Stimulated activated CD4-positive, alpha-beta T cell treated with anti-CD3 and anti-CD28 coated beads, Interleukin-4, amount 100 ng/mL, for 1 hour (primary cell): ENCODE measurements at regions not wholly inside any gene's neighbourhood (a gene's known extent, or its start where the extent isn't known, plus 50 kb on each side); places are given as distances from the start of the nearest gene placed in this dataset.

Experiments
- DNase-seq: peaks from one replicate; pipeline ENCODE4 v3.0.0-alpha.2; 2020

DNA sequence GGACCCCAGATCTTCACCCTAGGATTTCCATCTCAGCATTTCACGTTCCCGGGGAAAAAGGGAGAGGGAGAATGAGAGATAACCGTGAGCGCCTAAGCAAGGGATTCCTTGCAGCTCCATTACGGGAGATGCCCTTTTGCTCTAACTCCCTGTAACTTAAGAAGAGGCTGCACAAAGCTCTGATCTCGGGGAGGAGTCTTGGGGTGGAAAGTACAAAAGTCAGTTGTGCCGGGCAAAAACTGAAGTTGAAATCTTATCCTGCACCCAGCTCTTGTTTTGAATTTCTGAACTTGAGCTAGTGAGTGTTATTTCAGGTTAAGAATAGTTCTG lies 256.4 kb upstream of the SOX21 start:
- DNase-seq: no peak

- no peak for DNase-seq
Measured at GRCh38 chr13:94968040-94968756, 255.9 kb upstream of the SOX21 start.

- peak; percentile 5 for DNase-seq
Measured at GRCh38 chr13:94967183-94968039, 255.1 kb upstream of the SOX21 start.

GRCh38 chr13:94966422-94966955 lies 254.1 kb upstream of the SOX21 start:
- DNase-seq: no peak

- DNase-seq: no peak
Measured at GRCh38 chr13:94959626-94960025, 247.3 kb upstream of the SOX21 start.

GRCh38 chr13:94956417-94957110 lies 244.2 kb upstream of the SOX21 start:
- no peak for DNase-seq

DNA sequence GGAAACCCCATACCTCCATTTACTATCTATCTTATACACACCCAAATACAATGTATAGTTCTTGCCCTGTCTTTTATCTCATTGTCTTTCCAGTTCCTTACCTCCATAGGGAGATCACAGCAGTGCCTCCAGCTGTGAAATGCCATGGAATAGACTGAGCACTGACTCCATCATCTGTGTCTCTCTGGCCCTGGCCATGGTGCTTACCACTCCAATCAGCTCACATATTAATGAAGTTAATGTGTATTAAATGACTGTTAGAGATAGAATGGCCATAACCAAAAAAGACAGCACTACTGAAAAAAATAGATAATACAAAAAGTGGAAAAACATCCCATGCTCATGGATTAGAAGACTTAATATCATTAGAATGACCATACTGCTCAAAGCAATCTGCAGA lies 240.4 kb upstream of the SOX21 start:
- DNase-seq: no peak

DNA sequence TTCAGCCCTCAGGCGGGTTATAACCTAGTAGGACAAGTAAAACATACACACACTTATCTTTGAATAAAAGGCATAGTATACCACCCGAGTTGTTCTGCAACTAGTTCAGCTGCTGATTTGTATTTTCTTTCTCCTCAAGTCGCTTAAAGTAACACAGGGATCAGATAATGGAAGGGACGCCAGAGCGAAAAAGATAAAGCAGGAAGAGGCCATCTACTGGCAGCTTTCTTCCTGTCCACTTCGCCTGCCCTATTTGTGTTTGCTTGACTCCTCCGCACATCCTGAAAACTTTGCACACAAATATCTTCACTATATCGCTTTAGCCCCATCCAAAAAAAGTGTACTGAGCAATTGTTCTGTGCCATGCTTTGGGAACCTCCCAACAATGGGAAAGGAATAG lies 238.0 kb upstream of the SOX21 start:
- no peak for DNase-seq

- DNase-seq: no peak
Measured at GRCh38 chr13:94947965-94948371, 235.6 kb upstream of the SOX21 start.

DNA sequence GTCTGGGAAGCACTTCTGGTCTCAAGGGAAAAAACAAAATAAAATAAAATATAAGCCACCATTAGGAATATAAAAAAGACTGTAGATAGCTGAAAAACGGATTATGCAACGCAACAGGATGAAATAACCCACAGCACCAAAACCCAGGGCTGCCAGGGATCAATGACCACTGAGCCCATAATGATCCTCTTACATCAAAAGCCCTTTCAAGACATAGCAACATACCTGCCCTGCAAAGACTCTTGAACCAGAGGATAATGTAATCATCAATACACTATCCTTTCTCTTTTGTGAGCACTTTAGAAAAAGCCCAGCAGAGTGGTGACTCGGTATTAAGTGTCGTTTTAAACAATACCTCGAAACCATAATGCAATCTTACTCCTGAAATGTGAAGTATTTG lies 235.0 kb upstream of the SOX21 start:
- no peak for DNase-seq

GRCh38 chr13:94946039-94946438 lies 233.7 kb upstream of the SOX21 start:
- DNase-seq: no peak

DNA sequence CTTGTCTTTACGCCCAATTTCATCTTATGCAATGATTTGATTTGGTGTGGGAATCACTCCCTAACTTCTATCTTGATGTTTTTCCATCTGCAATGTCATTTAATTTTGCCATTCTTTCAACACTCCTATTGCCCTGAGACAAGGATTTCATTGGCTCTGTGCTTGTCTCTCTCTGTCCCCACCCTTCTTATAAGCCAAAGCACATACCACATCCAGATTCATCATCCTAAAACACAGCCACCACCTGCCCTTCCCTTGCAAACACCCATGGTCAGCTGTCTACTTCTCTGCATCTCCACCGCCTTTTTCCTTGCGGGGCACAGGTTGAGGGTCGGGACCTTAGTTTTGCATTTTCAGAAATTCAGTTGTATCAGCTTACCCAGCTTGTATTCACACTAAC lies 225.8 kb upstream of the SOX21 start:
- no peak for DNase-seq

- no peak for DNase-seq
Measured at GRCh38 chr13:94936633-94937032, 224.3 kb upstream of the SOX21 start.

DNA sequence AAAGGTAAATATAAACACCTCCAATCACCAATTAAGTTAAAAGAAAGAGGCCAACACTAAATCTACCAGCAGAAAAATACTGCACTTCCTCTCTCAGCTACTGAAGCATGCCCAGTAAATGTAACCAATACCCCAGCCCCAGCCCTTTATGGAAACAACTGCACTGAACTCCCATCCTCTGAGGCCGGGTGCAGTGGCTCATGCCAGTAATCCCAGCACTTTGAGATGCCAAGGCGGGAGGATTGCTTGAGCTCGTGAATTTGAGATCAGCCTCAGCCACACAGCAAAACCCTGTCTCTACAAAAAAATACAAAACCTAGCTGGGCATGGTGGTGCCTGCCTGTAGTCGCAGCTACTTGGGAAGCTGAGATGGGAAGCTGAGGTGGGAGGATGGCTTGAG lies 221.6 kb upstream of the SOX21 start:
- DNase-seq: no peak

DNA sequence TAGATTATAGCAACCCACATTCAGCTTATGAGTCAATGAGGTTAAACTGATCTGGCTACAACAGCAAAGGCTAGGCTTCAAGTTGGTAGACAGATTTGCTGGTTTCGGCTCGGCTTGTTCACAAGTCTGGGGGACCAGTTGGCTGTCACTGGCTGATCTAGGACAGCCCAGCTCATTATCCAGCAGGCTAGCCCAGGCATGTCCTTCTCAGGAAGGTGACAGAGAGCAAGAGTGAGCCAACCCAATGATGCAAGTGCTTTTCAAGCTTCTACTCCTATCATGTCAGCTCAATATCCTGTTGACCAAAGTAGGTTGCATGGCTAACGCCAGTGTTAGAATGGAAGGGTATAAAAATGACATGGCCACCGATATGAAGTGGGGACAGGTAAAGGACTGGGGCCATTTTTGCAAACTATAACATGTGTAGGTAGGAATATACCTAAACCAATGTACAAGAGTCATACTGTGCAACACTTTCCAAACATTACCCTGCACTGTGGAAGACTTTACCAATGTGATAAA lies 220.9 kb upstream of the SOX21 start:
- DNase-seq: no peak

- DNase-seq: no peak
Measured at GRCh38 chr13:94928127-94928775, 215.9 kb upstream of the SOX21 start.

GRCh38 chr13:94925263-94925662 lies 212.9 kb upstream of the SOX21 start:
- DNase-seq: no peak

DNA sequence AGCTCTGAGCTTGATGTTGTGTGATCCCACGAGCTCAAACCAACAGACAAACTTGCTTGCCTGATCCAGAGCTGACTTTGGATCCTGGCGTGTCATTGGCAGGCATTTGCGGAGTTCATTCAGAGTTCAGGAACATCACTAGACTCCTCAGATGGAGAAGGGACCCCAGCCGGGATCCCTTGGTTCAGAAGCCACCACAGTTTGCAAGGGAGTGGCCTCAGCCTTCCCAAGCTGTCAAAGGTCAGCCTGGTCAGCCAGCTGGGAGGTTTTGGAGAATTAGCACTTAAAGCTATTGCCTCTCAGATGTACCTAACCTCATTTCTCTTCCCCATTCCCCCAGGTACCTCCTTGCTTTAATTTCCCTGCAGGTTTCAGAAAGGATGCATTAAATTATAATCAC lies 208.8 kb upstream of the SOX21 start:
- no peak for DNase-seq

GRCh38 chr13:94920578-94920977 lies 208.2 kb upstream of the SOX21 start:
- DNase-seq: no peak

DNA sequence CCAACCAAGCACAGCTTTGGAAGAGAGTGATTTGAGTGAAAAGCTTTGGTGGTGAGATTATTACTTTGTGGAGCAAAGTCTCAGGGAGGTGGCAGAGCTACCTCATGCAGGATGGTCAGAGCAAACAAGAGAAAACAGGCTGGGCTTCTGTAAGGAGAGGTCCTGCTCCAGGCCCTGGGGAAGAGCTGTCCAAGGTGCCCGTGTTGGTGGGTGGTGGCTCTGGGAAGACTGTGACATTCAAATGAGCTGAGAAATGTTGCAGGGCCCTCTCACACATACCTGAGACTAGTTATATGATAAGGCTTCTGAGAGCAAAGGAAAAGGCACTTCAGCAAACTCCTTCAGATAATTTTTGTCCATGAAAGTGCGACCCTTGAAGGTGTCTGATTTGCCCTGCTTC lies 205.5 kb upstream of the SOX21 start:
- DNase-seq: no peak

DNA sequence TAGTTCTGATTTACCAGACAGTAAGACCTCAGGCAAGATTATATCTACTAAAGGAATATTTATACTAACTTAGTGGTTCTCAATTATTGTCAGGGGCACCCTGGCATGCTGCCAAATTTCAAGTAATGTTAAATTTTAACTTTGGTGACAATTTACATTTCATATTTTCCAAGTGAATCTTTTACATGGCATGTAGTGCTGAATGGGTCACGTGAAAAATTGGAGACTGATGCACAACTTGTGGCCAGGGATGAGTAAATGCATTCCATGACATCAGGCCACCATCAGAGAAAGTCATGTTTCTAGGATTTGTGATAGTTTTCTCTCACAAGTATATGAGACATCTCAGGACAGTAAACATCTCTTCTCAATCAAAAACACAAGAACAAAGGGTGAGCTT lies 202.6 kb upstream of the SOX21 start:
- no peak for DNase-seq

- DNase-seq: no peak
Measured at GRCh38 chr13:94906605-94907004, 194.3 kb upstream of the SOX21 start.
